ENCODE measurements at regions not wholly inside any gene's neighbourhood (a gene's known extent, or its start where the extent isn't known, plus 50 kb on each side); places are given as distances from the start of the nearest gene placed in this dataset.

DNA sequence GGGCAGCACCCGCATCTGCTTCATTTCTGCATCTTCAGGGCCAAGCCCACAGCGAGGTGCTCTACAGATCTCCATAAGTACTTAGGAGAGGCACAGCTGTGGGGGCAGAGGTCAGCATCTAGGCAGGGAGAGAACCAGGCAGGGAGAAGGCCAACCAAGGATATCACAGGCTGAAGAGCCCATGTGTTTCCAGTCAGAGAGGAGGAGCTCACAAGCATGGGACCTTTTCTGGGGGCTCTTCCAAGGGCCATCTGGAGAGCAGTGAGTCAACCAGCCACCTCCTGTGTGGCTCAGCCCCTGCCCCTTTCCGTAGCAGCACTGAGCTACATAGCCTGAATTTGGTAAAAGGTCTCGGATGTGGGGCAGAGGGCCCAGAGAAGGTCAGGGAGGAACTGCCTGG lies 78.5 kb downstream of the ARL6IP4 start:
- no peak for ATAC-seq (ENCODE audit: insufficient number of reproducible peaks, low FRiP score, low read depth)
- DNase-seq (ENCODE audit: low spot score) = no peak
- H3K27me3 ChIP-seq (replicated peaks; ENCODE audit: insufficient read depth) = no peaks in the 10 kb centered on the region
- H3K4me3 ChIP-seq = no peak overlapping the region
- no peak overlapping the region for H3K27ac ChIP-seq
- no peaks in the 10 kb centered on the region for H3K36me3 ChIP-seq
- no peaks in the 10 kb centered on the region for H3K9me3 ChIP-seq
- peaks cover 18 to 64% of the 10 kb centered on the region in 2 donors for H3K4me1 ChIP-seq (ENCODE audit: control insufficient read depth in 1 of 2, low read depth in 2 of 2)
- TF ChIP-seq, protein P1, sequence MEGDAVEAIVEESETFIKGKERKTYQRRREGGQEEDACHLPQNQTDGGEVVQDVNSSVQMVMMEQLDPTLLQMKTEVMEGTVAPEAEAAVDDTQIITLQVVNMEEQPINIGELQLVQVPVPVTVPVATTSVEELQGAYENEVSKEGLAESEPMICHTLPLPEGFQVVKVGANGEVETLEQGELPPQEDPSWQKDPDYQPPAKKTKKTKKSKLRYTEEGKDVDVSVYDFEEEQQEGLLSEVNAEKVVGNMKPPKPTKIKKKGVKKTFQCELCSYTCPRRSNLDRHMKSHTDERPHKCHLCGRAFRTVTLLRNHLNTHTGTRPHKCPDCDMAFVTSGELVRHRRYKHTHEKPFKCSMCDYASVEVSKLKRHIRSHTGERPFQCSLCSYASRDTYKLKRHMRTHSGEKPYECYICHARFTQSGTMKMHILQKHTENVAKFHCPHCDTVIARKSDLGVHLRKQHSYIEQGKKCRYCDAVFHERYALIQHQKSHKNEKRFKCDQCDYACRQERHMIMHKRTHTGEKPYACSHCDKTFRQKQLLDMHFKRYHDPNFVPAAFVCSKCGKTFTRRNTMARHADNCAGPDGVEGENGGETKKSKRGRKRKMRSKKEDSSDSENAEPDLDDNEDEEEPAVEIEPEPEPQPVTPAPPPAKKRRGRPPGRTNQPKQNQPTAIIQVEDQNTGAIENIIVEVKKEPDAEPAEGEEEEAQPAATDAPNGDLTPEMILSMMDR (IDR thresholded peaks at IDR 0.05) = no peak

DNA sequence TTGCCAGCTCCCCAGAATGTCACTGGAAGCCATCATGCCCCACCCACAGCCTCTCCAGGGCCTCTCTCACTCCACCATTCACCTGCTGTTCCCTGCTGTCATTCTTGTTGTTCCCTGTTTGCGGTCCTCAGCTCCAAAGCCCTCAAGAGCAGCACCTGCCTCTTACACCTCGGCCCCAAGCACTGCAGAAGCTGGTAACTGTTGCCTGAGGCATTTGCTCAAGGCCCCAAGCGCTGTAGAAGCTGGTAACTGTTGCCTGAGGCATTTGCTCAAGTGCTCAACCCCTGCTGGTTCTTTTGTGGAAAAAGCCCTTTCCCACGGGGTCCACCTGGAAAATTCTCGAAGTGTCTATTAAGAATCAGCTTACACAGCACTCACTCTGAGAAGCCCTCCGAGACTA lies 78.0 kb downstream of the ARL6IP4 start:
- Histone ChIP-seq H3K9me3 (no peaks in the 10 kb centered on the region), H3K27me3 (replicated peaks; ENCODE audit: insufficient read depth) (no peaks in the 10 kb centered on the region), H3K27ac (no peak overlapping the region), H3K4me3 (no peak overlapping the region), H3K4me1 (ENCODE audit: control insufficient read depth in 1 of 2, low read depth in 2 of 2) (peaks cover 13 to 59% of the 10 kb centered on the region in 2 donors), H3K36me3 (no peaks in the 10 kb centered on the region)
- TF ChIP-seq, protein P1 (IDR thresholded peaks at IDR 0.05) = no peak
- ATAC-seq (ENCODE audit: insufficient number of reproducible peaks, low FRiP score, low read depth) (no peak), DNase-seq (ENCODE audit: low spot score) (no peak)

DNA sequence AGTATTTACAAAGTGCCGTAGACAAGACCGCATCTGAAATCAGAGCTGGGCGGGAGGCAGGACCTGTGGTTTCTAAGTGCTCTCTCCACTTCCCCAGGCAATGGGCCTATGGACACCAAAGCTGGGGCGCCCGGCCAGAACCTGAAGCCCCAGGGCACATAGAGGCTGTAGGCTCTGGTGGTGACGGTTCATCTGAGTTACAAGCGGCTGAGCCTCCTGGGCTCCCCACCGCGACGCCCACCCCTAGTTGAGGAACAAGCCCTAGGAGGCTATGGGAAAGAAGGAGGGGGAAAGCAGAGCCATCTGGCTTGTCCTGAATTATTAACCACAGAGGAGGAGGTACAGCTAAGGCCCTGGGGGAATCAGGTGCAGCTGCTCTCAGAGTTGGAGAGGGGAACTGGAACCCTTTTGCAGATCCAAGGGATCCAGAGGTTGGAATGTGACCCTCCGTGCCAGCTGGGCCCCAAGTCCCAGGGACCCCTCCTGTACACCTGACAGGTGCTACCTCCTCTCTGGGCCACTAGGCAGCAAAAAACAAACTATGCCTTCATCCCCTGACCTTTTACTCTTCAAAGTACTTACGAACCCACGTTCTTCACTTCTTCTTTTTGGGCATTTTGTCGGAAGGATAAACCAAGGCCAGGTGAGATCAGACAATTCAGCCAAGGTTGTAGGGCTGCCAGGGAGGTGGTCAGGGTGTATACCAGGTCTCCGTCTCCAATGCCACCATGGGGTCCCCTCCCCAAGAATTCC lies 77.2 kb downstream of the ARL6IP4 start:
- Histone ChIP-seq H3K9me3 (no peaks in the 10 kb centered on the region), H3K27me3 (replicated peaks; ENCODE audit: insufficient read depth) (no peaks in the 10 kb centered on the region), H3K27ac (no peak overlapping the region), H3K36me3 (no peaks in the 10 kb centered on the region), H3K4me1 (ENCODE audit: control insufficient read depth in 1 of 2, low read depth in 2 of 2) (peaks cover 5 to 51% of the 10 kb centered on the region in 2 donors), H3K4me3 (no peak overlapping the region)
- no peak for DNase-seq (ENCODE audit: low spot score)
- TF ChIP-seq, protein P1 (IDR thresholded peaks at IDR 0.05) = no peak
- ATAC-seq (ENCODE audit: insufficient number of reproducible peaks, low FRiP score, low read depth) = no peak

DNA sequence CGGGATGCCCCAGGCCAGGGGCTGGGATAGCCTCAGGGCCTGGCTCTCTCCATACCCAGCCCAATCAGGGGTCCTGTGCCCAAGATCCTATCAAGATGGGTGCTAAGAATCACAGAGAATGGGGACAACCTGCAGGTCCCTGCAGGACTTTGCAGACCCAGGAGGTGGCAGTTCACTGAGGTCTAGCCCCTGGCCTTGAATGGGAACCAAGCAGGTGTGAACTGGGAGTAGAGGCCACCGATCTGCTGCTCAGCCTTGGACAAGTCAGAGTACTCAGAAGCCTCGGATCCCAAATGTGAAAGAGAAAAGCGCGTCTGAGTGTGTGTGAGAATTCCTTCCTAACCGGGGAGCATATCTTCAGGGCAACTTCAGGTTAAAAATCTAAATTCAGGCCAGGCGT lies 76.2 kb downstream of the ARL6IP4 start:
- Histone ChIP-seq H3K27me3 (replicated peaks; ENCODE audit: insufficient read depth) (no peaks in the 10 kb centered on the region), H3K4me3 (no peak overlapping the region), H3K4me1 (ENCODE audit: control insufficient read depth in 1 of 2, low read depth in 2 of 2) (peaks cover 3 to 41% of the 10 kb centered on the region in 2 donors), H3K27ac (no peak overlapping the region), H3K36me3 (no peaks in the 10 kb centered on the region), H3K9me3 (no peaks in the 10 kb centered on the region)
- ATAC-seq (ENCODE audit: insufficient number of reproducible peaks, low FRiP score, low read depth) (no peak), DNase-seq (ENCODE audit: low spot score) (no peak)
- TF ChIP-seq, protein P1 (IDR thresholded peaks at IDR 0.05) = no peak

DNA sequence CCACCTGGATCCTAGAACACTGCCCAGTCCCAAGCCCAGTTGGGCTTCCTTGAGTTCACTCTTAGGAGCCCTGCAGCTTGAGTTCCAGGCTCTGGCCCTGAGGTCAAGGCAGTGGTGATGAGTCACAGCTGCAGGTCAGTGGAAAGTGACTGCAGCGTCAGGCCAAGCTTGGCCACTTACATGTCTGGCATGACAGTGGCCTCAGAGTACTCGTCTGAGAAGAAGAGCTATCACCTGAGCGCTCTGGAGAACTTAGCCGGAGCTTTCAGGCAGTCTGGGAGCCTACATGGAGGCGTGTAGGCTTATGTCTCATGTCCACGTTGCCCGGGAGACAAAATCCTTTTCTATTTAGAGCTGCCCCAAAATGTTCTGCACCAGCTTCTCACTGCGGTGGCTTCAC lies 75.6 kb downstream of the ARL6IP4 start:
- no peaks in the 10 kb centered on the region for H3K27me3 ChIP-seq (replicated peaks; ENCODE audit: insufficient read depth)
- ATAC-seq (ENCODE audit: insufficient number of reproducible peaks, low FRiP score, low read depth) (no peak), DNase-seq (ENCODE audit: low spot score) (no peak)
- TF ChIP-seq, protein P1 (IDR thresholded peaks at IDR 0.05) = no peak
- H3K9me3 ChIP-seq = no peaks in the 10 kb centered on the region
- H3K27ac ChIP-seq = no peak overlapping the region
- H3K4me1 ChIP-seq (ENCODE audit: control insufficient read depth in 1 of 2, low read depth in 2 of 2) = peaks cover 3 to 41% of the 10 kb centered on the region in 2 donors
- no peak overlapping the region for H3K4me3 ChIP-seq
- no peaks in the 10 kb centered on the region for H3K36me3 ChIP-seq
